H9 (cell line): ENCODE measurements at regions not wholly inside any gene's neighbourhood (a gene's known extent, or its start where the extent isn't known, plus 50 kb on each side); places are given as distances from the start of the nearest gene placed in this dataset.

Source experiments
- DNase-seq: peaks from one replicate; pipeline ENCODE4 v3.0.0-alpha.2; 2017
- H2AFZ ChIP-seq: one replicate; pipeline ENCODE4 v1.6.1; 2013; ENCODE audit warnings: mild to moderate bottlenecking, low read length, control low read depth, moderate library complexity
- H2AK5ac ChIP-seq: 2 replicates; pipeline ENCODE4 v1.6.1; 2013; ENCODE audit warnings: low read length, control low read depth, mixed read lengths; ENCODE audit not compliant: insufficient read length
- H2BK120ac ChIP-seq: one replicate; pipeline ENCODE4 v1.6.1; 2013; ENCODE audit warnings: low read depth, mild to moderate bottlenecking, low read length, control low read depth, inconsistent platforms; ENCODE audit not compliant: poor library complexity, severe bottlenecking
- H2BK12ac ChIP-seq: 2 replicates; pipeline ENCODE4 v1.6.1; 2013; ENCODE audit warnings: low read length, control low read depth, mixed read lengths, low read depth; ENCODE audit not compliant: insufficient read length
- H2BK15ac ChIP-seq: 2 replicates; pipeline ENCODE4 v1.6.1; 2013; ENCODE audit warnings: low read depth, low read length, control low read depth
- H2BK20ac ChIP-seq: one replicate; pipeline ENCODE4 v1.6.1; 2013; ENCODE audit warnings: low read depth, mild to moderate bottlenecking, low read length, control low read depth, inconsistent platforms; ENCODE audit not compliant: poor library complexity, severe bottlenecking
- H2BK5ac ChIP-seq: 2 replicates; pipeline ENCODE4 v1.6.1; 2013; ENCODE audit warnings: low read length, control low read depth, mixed read lengths; ENCODE audit not compliant: insufficient read length
- H3K14ac ChIP-seq: 2 replicates; pipeline ENCODE4 v1.6.1; 2013; ENCODE audit warnings: low read length, control low read depth; ENCODE audit not compliant: insufficient read depth
- H3K18ac ChIP-seq: 2 replicates; pipeline ENCODE4 v1.6.1; 2013; ENCODE audit warnings: low read depth, mild to moderate bottlenecking, mixed read lengths, low read length, control low read depth; ENCODE audit not compliant: insufficient read length
- H3K23ac ChIP-seq: 2 replicates; pipeline ENCODE4 v1.6.1; 2013; ENCODE audit warnings: low read length, control low read depth, mixed read lengths, low read depth; ENCODE audit not compliant: insufficient read length
- H3K23me2 ChIP-seq: 2 replicates; pipeline ENCODE4 v1.6.1; 2013; ENCODE audit warnings: low read depth, mild to moderate bottlenecking, mixed read lengths, low read length, control low read depth; ENCODE audit not compliant: insufficient read length, poor library complexity, severe bottlenecking
- H3K27ac ChIP-seq: 2 replicates; pipeline ENCODE4 v1.5.1; 2013; ENCODE audit warnings: low read length, control low read depth, mixed read lengths, low read depth; ENCODE audit not compliant: insufficient read length
- H3K27me3 ChIP-seq: 2 replicates; pipeline ENCODE4 v1.6.1; 2013; ENCODE audit warnings: low read length, control low read depth, inconsistent platforms; ENCODE audit not compliant: insufficient read depth
- H3K4ac ChIP-seq: 2 replicates; pipeline ENCODE4 v1.6.1; 2013; ENCODE audit warnings: low read depth, mild to moderate bottlenecking, control low read depth, inconsistent platforms, low read length, moderate library complexity
- H3K4me1 ChIP-seq: 2 replicates; pipeline ENCODE4 v1.6.1; 2013; ENCODE audit warnings: low read length, control low read depth, inconsistent platforms; ENCODE audit not compliant: insufficient read depth
- H3K4me2 ChIP-seq: 2 replicates; pipeline ENCODE4 v1.6.1; 2013; ENCODE audit warnings: low read length, control low read depth, mixed read lengths; ENCODE audit not compliant: insufficient read length, insufficient read depth
- H3K56ac ChIP-seq: 2 replicates; pipeline ENCODE4 v1.6.1; 2013; ENCODE audit warnings: low read depth, mild to moderate bottlenecking, mixed read lengths, low read length, control low read depth; ENCODE audit not compliant: insufficient read length
- H3K79me1 ChIP-seq: 2 replicates; pipeline ENCODE4 v1.6.1; 2013; ENCODE audit warnings: low read depth, mild to moderate bottlenecking, moderate library complexity, low read length, control low read depth, inconsistent platforms; ENCODE audit not compliant: insufficient read depth, poor library complexity, severe bottlenecking
- H3K79me2 ChIP-seq: 2 replicates; pipeline ENCODE4 v1.6.1; 2013; ENCODE audit warnings: low read length, control low read depth, inconsistent platforms; ENCODE audit not compliant: insufficient read depth
- H3K9ac ChIP-seq: 2 replicates; pipeline ENCODE4 v1.6.1; 2013; ENCODE audit warnings: low read length, control low read depth, mixed read lengths; ENCODE audit not compliant: insufficient read length; ENCODE audit errors: extremely low read depth
- H3K9me3 ChIP-seq: one replicate; pipeline ENCODE4 v1.6.1; 2013; ENCODE audit warnings: low read depth, low read length, inconsistent platforms; ENCODE audit not compliant: control insufficient read depth
- H3T11ph ChIP-seq: one replicate; pipeline ENCODE4 v1.6.1; 2013; ENCODE audit warnings: mild to moderate bottlenecking, low read length, control low read depth, inconsistent platforms
- H4K20me1 ChIP-seq: one replicate; pipeline ENCODE4 v1.6.1; 2013; ENCODE audit not compliant: control insufficient read depth, insufficient read length, insufficient read depth
- H4K5ac ChIP-seq: 2 replicates; pipeline ENCODE4 v1.6.1; 2013; ENCODE audit warnings: low read depth, mild to moderate bottlenecking, mixed read lengths, low read length, control low read depth; ENCODE audit not compliant: insufficient read length
- H4K8ac ChIP-seq: replicated peaks from 2 replicates; pipeline ENCODE4 v1.6.1; 2013; ENCODE audit warnings: low read length, control low read depth, mixed read lengths, low read depth; ENCODE audit not compliant: insufficient read length
- H4K91ac ChIP-seq: 2 replicates; pipeline ENCODE4 v1.6.1; 2013; ENCODE audit warnings: low read depth, mild to moderate bottlenecking, moderate library complexity, mixed read lengths, low read length, control low read depth; ENCODE audit not compliant: insufficient read length
- H3K27ac Mint-ChIP-seq, 3 experiments: 2 replicates in 2 of 3; 3 replicates in 1 of 3; pipeline ENCODE4 v1.8.0; 2020 to 2021; ENCODE audit warnings: mixed read lengths in 3 of 3, mild to moderate bottlenecking in 1 of 3, moderate library complexity in 1 of 3
- H3K27me3 Mint-ChIP-seq: 2 replicates; pipeline ENCODE4 v1.8.0; 2021; ENCODE audit warnings: low read depth, mild to moderate bottlenecking, moderate library complexity, mixed read lengths
- H3K36me3 Mint-ChIP-seq, 3 experiments: 2 replicates in 2 of 3; 3 replicates in 1 of 3; pipeline ENCODE4 v1.8.0; 2020 to 2021; ENCODE audit warnings: low read depth in 3 of 3, mixed read lengths in 3 of 3; ENCODE audit not compliant: insufficient read depth in 1 of 3
- H3K4me1 Mint-ChIP-seq, 2 experiments: 2 replicates each; pipeline ENCODE4 v1.8.0; 2020; ENCODE audit warnings: mixed read lengths in 2 of 2
- H3K4me3 Mint-ChIP-seq, 2 experiments: 2 replicates in 1 of 2; 3 replicates in 1 of 2; pipeline ENCODE4 v1.8.0; 2020 to 2021; ENCODE audit warnings: mild to moderate bottlenecking in 2 of 2, mixed read lengths in 2 of 2, moderate library complexity in 1 of 2
- H3K9me3 Mint-ChIP-seq, 2 experiments: 2 replicates in 1 of 2; 3 replicates in 1 of 2; pipeline ENCODE4 v1.8.0; 2020; ENCODE audit warnings: mild to moderate bottlenecking in 2 of 2, mixed read lengths in 2 of 2, moderate library complexity in 1 of 2
- WGBS: extraction: QIAGEN DNeasy Blood & Tissue Kit; methylation state at CpG from one replicate; pipeline ENCODE4 v1.1.7; 2013; ENCODE audit warnings: missing lambda C conversion rate, low lambda C conversion rate, mixed read lengths; ENCODE audit not compliant: insufficient read length; ENCODE audit errors: extremely low coverage; 5-methylcytosine and 5-hydroxymethylcytosine counted together
- TF ChIP-seq, protein P1 (sequence below): fragments of 200-600 bp; sonication (generic); conservative IDR thresholded peaks from 3 replicates; pipeline ENCODE4 v1.8.0; 2021; ENCODE audit warnings: antibody characterized with exemption, mild to moderate bottlenecking

DNA sequence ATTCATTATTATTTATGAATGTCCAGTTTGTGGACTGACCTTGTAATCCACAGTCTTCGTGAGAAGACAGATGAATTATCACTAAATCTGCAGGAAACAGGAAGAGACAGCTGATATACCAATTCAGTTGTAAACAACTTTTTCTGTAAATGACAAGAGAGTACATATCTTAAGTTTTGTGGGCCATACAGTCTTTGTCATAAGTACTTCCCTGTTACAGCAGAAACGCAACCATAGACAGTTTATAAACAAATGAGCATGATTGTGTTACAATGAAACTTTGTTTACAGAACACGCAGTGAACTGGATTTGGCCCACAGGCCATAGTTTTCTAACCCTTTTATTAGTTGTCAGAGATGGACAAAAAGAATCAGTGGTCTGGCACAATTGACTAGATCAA is 443.4 kb downstream of the PDGFC start:
- Histone ChIP-seq H3K4ac (no peak overlapping the region), H2BK20ac (no peak overlapping the region), H3K9ac (no peak overlapping the region), H4K20me1 (no peaks in the 10 kb centered on the region), H3K27ac (no peak overlapping the region), H3K79me1 (no peaks in the 10 kb centered on the region), H3K18ac (no peak overlapping the region), H4K8ac (no peak overlapping the region), H2AK5ac (no peak overlapping the region), H2BK120ac (no peak overlapping the region), H3K9me3 (no peaks in the 10 kb centered on the region), H3T11ph (no peak overlapping the region), H3K27me3 (no peaks in the 10 kb centered on the region), H3K79me2 (no peaks in the 10 kb centered on the region), H3K14ac (no peak overlapping the region), H2BK5ac (no peak overlapping the region), H4K5ac (no peak overlapping the region), H4K91ac (no peak overlapping the region), H2BK12ac (no peak overlapping the region), H3K4me1 (no peaks in the 10 kb centered on the region), H3K23me2 (no peaks in the 10 kb centered on the region), H2AFZ (no peak overlapping the region), H3K4me2 (no peak overlapping the region), H2BK15ac (no peak overlapping the region), H3K23ac (no peak overlapping the region), H3K56ac (no peak overlapping the region)
- H3K4me1 Mint-ChIP-seq, result no peaks in the 10 kb centered on the region
- no CpG with 5 or more reads among the region's 3 CpGs for WGBS
- H3K36me3 Mint-ChIP-seq, result no peaks in the 10 kb centered on the region
- no peak overlapping the region for H3K4me3 Mint-ChIP-seq
- TF ChIP-seq, protein P1, sequence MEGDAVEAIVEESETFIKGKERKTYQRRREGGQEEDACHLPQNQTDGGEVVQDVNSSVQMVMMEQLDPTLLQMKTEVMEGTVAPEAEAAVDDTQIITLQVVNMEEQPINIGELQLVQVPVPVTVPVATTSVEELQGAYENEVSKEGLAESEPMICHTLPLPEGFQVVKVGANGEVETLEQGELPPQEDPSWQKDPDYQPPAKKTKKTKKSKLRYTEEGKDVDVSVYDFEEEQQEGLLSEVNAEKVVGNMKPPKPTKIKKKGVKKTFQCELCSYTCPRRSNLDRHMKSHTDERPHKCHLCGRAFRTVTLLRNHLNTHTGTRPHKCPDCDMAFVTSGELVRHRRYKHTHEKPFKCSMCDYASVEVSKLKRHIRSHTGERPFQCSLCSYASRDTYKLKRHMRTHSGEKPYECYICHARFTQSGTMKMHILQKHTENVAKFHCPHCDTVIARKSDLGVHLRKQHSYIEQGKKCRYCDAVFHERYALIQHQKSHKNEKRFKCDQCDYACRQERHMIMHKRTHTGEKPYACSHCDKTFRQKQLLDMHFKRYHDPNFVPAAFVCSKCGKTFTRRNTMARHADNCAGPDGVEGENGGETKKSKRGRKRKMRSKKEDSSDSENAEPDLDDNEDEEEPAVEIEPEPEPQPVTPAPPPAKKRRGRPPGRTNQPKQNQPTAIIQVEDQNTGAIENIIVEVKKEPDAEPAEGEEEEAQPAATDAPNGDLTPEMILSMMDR, result no peak
- no peak overlapping the region for H3K27ac Mint-ChIP-seq
- no peaks in the 10 kb centered on the region for H3K27me3 Mint-ChIP-seq
- H3K9me3 Mint-ChIP-seq, result peaks cover 0 to under 1% of the 10 kb centered on the region in 2 experiments; a peak in 2 of 5 replicates
- no peak for DNase-seq
